Karpas-422 (cell line): ENCODE measurements at regions not wholly inside any gene's neighbourhood (a gene's known extent, or its start where the extent isn't known, plus 50 kb on each side); places are given as distances from the start of the nearest gene placed in this dataset.
"Not testable (repeated sequence)": the region's sequence is repeated elsewhere in the genome, so short reads cannot be mapped to it uniquely, and the experiment has no call there.

Experiments used
- DNase-seq: peaks from one replicate; pipeline ENCODE4 v3.0.0-alpha.2; 2015
- H2AFZ ChIP-seq: fragments of 200-600 bp; sonication (generic); 2 replicates; pipeline ENCODE4 v1.6.1; 2014; ENCODE audit warnings: antibody characterized with exemption, low read length, mixed read lengths
- H3K27ac ChIP-seq: fragments of 200-600 bp; sonication (generic); 2 replicates; pipeline ENCODE4 v1.5.1; 2014; ENCODE audit warnings: mild to moderate bottlenecking, low read length, moderate library complexity
- H3K27me3 ChIP-seq: fragments of 200-600 bp; sonication (generic); 2 replicates; pipeline ENCODE4 v1.6.1; 2014; ENCODE audit warnings: low read length, mixed read lengths
- H3K36me3 ChIP-seq: fragments of 200-600 bp; sonication (generic); 2 replicates; pipeline ENCODE4 v1.6.1; 2014; ENCODE audit warnings: low read length, mixed read lengths; ENCODE audit not compliant: insufficient read depth
- H3K4me1 ChIP-seq: fragments of 200-600 bp; sonication (generic); 2 replicates; pipeline ENCODE4 v1.6.1; 2014; ENCODE audit warnings: mild to moderate bottlenecking, low read length, mixed read lengths
- H3K4me2 ChIP-seq: fragments of 200-600 bp; sonication (generic); 2 replicates; pipeline ENCODE4 v1.6.1; 2014; ENCODE audit warnings: low read length, low read depth, mild to moderate bottlenecking; ENCODE audit not compliant: poor library complexity, severe bottlenecking
- H3K4me3 ChIP-seq: fragments of 200-600 bp; sonication (generic); 2 replicates; pipeline ENCODE4 v1.5.1; 2014; ENCODE audit warnings: mild to moderate bottlenecking, antibody characterized with exemption, low read length, mixed read lengths
- H3K79me2 ChIP-seq: fragments of 200-600 bp; sonication (generic); 2 replicates; pipeline ENCODE4 v1.6.1; 2014; ENCODE audit warnings: mild to moderate bottlenecking, low read length, mixed read lengths
- H3K9ac ChIP-seq: fragments of 200-600 bp; sonication (generic); 2 replicates; pipeline ENCODE4 v1.6.0; 2014; ENCODE audit warnings: low read length
- H3K9me2 ChIP-seq: fragments of 200-600 bp; sonication (generic), shearing (Covaris generic); replicated peaks from 2 replicates; pipeline ENCODE4 v1.6.0; 2014; ENCODE audit warnings: mild to moderate bottlenecking, low read length, moderate library complexity; ENCODE audit not compliant: insufficient read depth
- H3K9me3 ChIP-seq: fragments of 300-700, 200-600 bp; sonication (generic); 2 replicates; pipeline ENCODE4 v1.6.1; 2014; ENCODE audit warnings: low read length, mixed read lengths
- H4K20me1 ChIP-seq: fragments of 200-600 bp; sonication (generic); 2 replicates; pipeline ENCODE4 v1.6.1; 2014; ENCODE audit warnings: mild to moderate bottlenecking, antibody characterized with exemption, low read length, low read depth; ENCODE audit not compliant: insufficient read depth

GRCh38 chr3:11709782-11710181 lies 66.1 kb upstream of the VGLL4 start:
- no peak for DNase-seq

GRCh38 chr3:11707084-11707483 lies 63.4 kb upstream of the VGLL4 start:
- H2AFZ ChIP-seq, H3K9me3 ChIP-seq, H3K9ac ChIP-seq, H3K27me3 ChIP-seq, H3K27ac ChIP-seq, H3K36me3 ChIP-seq, H3K4me3 ChIP-seq, H3K4me1 ChIP-seq, H4K20me1 ChIP-seq, DNase-seq, H3K9me2 ChIP-seq, H3K4me2 ChIP-seq: not testable (repeated sequence)
- H3K79me2 ChIP-seq = peaks cover 90% of the 10 kb centered on the region

More at GRCh38 chr3:11709782-11710181, 66.1 kb upstream of the VGLL4 start:
- H3K9me2 ChIP-seq = no peaks in the 10 kb centered on the region
- H3K27ac ChIP-seq = no peak overlapping the region
- no peaks in the 10 kb centered on the region for H3K27me3 ChIP-seq
- no peaks in the 10 kb centered on the region for H3K36me3 ChIP-seq
- H3K4me1 ChIP-seq = no peaks in the 10 kb centered on the region; the same call in 1 of the 2 replicates
- 0 out of 2 replicates have a peak, but pooled peaks cover 3% of the 10 kb centered on the region for H4K20me1 ChIP-seq
- H2AFZ ChIP-seq = no peak overlapping the region
- peaks cover 95% of the 10 kb centered on the region for H3K79me2 ChIP-seq
- H3K9me3 ChIP-seq = peaks cover 4% of the 10 kb centered on the region; the same call in 1 of the 2 replicates
- H3K9ac ChIP-seq = no peak overlapping the region
- no peak overlapping the region for H3K4me2 ChIP-seq
- H3K4me3 ChIP-seq = no peak overlapping the region

DNA sequence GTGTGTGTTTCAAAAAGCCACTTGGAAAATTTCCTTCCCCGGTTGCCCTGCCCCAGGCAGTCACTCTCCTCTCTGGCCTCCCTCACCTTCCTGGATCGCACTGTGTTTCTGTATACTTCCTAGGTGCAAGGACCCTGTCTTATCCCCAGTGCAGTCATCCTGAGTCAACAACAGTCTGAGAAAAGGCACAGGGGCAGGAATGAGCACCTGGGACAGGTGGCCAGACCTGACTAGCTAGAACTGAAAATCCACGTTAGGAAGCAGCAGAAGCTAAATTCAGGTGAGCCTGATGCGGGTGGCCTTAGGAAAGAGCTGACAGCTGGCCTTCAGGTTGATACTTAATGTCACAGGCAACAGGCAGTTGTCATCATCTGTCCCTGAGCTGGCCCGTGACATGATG lies 62.9 kb upstream of the VGLL4 start:
- Histone ChIP-seq H3K27ac (no peak overlapping the region), H3K36me3 (no peaks in the 10 kb centered on the region), H4K20me1 (0 out of 2 replicates have a peak, but pooled peaks cover 6% of the 10 kb centered on the region), H3K4me3 (no peak overlapping the region), H3K9me2 (no peaks in the 10 kb centered on the region), H2AFZ (no peak overlapping the region), H3K4me1 (no peaks in the 10 kb centered on the region; the same call in 1 of the 2 replicates), H3K27me3 (no peaks in the 10 kb centered on the region), H3K9ac (no peak overlapping the region), H3K4me2 (no peak overlapping the region), H3K9me3 (peaks cover 4% of the 10 kb centered on the region; the same call in 1 of the 2 replicates), H3K79me2 (peaks cover 88% of the 10 kb centered on the region)
- no peak for DNase-seq

DNA sequence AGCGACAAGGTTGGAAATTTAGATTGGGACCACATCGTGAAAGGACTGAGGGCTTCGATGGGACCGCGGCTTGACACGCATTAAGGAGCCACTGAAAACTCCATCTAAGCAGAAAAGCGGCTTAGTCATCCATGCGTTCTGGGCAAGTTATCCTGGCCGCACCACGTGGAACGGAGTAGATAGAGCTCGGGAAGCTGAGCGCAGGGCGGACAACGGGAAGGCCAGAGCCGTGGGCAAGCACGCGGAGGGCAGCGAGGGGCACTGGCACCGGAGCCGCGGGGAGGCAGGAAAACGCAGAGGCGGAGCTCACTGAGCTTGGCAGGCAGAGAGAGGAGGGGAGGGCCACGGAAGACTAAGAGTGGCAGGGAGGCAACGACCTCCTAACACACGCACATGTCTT lies 61.3 kb upstream of the VGLL4 start:
- Histone ChIP-seq H3K27ac (no peak overlapping the region), H3K4me3 (no peak overlapping the region), H3K4me1 (peaks cover 10% of the 10 kb centered on the region), H3K4me2 (no peak overlapping the region), H3K9me2 (no peaks in the 10 kb centered on the region), H3K9me3 (peaks cover 1% of the 10 kb centered on the region; the same call in 1 of the 2 replicates), H3K9ac (no peak overlapping the region), H3K79me2 (peaks cover 88% of the 10 kb centered on the region), H3K36me3 (no peaks in the 10 kb centered on the region), H2AFZ (no peak overlapping the region), H3K27me3 (no peaks in the 10 kb centered on the region), H4K20me1 (0 out of 2 replicates have a peak, but pooled peaks cover 6% of the 10 kb centered on the region)
- DNase-seq = no peak

DNA sequence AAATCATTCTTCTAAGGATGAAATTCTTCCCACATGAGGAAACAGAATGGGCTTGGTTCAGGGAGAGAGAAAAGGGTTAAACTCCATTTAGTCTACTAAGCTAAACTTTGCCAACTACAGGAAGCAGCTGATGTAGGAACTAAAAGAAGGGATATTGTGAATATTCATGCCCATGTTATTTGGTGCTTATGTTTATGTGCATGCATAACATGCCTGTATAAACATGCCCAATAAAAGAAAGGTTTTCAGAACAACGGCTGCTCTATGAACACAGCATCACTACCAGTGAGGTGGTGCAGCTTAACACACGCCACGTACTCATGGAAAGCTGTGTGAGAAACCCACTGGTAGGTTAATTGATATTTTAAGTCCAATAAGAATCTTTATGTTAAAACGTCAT lies 59.4 kb upstream of the VGLL4 start:
- peaks cover 5% of the 10 kb centered on the region; the same call in 1 of the 2 replicates for H3K36me3 ChIP-seq
- no peak overlapping the region for H3K27ac ChIP-seq
- H4K20me1 ChIP-seq = 0 out of 2 replicates have a peak, but pooled peaks cover 6% of the 10 kb centered on the region
- H3K27me3 ChIP-seq = no peaks in the 10 kb centered on the region
- H3K4me1 ChIP-seq = peaks cover 13% of the 10 kb centered on the region
- H2AFZ ChIP-seq = no peak overlapping the region
- peaks cover 88% of the 10 kb centered on the region for H3K79me2 ChIP-seq
- no peak overlapping the region for H3K4me2 ChIP-seq
- H3K9me2 ChIP-seq = no peaks in the 10 kb centered on the region
- H3K9ac ChIP-seq = no peak overlapping the region
- H3K4me3 ChIP-seq = no peak overlapping the region
- no peaks in the 10 kb centered on the region for H3K9me3 ChIP-seq
- no peak for DNase-seq

GRCh38 chr3:11699083-11699427 lies 55.3 kb upstream of the VGLL4 start:
- Histone ChIP-seq H3K27ac (no peak overlapping the region), H3K4me2 (no peak overlapping the region), H2AFZ (no peak overlapping the region), H3K9me2 (no peaks in the 10 kb centered on the region), H3K4me3 (no peak overlapping the region), H4K20me1 (no peaks in the 10 kb centered on the region), H3K79me2 (peaks cover 88% of the 10 kb centered on the region), H3K27me3 (no peaks in the 10 kb centered on the region), H3K4me1 (peaks cover 16% of the 10 kb centered on the region), H3K36me3 (peaks cover 5% of the 10 kb centered on the region; the same call in 1 of the 2 replicates), H3K9ac (no peak overlapping the region), H3K9me3 (no peaks in the 10 kb centered on the region)
- no peak for DNase-seq

- peaks cover 89% of the 10 kb centered on the region for H3K79me2 ChIP-seq
- H3K4me2 ChIP-seq = no peak overlapping the region
- no peak for DNase-seq
- peaks cover 5% of the 10 kb centered on the region; the same call in 1 of the 2 replicates for H3K36me3 ChIP-seq
- no peaks in the 10 kb centered on the region for H3K9me3 ChIP-seq
- no peak overlapping the region for H3K4me3 ChIP-seq
- no peak overlapping the region for H3K9ac ChIP-seq
- no peaks in the 10 kb centered on the region for H4K20me1 ChIP-seq
- H3K27ac ChIP-seq = no peak overlapping the region
- H3K27me3 ChIP-seq = no peaks in the 10 kb centered on the region
- no peaks in the 10 kb centered on the region for H3K9me2 ChIP-seq
- peaks cover 17% of the 10 kb centered on the region for H3K4me1 ChIP-seq
- no peak overlapping the region for H2AFZ ChIP-seq
Observed at GRCh38 chr3:11698326-11699082, 54.8 kb upstream of the VGLL4 start.

- Histone ChIP-seq H3K79me2 (peaks cover 86% of the 10 kb centered on the region), H3K4me2 (no peak overlapping the region), H3K9ac (no peak overlapping the region), H3K4me1 (peaks cover 25% of the 10 kb centered on the region), H3K9me2 (no peaks in the 10 kb centered on the region), H3K27me3 (no peaks in the 10 kb centered on the region), H3K9me3 (no peaks in the 10 kb centered on the region), H4K20me1 (no peaks in the 10 kb centered on the region), H2AFZ (no peak overlapping the region), H3K4me3 (no peak overlapping the region), H3K36me3 (peaks cover 5% of the 10 kb centered on the region; the same call in 1 of the 2 replicates), H3K27ac (no peak overlapping the region)
- no peak for DNase-seq
Observed at GRCh38 chr3:11697701-11698100, 54.0 kb upstream of the VGLL4 start.
